ENCODE measurements at regions not wholly inside any gene's neighbourhood (a gene's known extent, or its start where the extent isn't known, plus 50 kb on each side); places are given as distances from the start of the nearest gene placed in this dataset.

DNA sequence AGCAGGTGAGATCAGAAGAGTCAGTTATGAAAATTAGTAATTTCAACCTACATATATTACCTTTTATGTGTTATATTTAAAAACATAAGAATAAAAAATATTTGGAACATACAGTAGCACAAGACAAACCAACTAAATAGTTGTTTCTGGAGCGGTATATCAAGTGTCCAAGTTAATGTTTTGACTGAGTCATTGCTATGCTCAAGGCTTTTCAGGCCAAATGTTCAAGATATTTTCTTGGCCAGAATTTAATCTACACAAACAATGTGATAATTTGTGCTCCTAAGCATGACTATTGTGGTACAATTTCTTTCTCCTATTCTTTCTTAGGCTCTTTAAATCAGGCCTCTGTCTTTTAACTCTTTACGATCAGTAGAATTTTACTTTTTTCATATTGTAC lies 412.4 kb downstream of the RAP2B start:
- Histone ChIP-seq H3K27ac (ENCODE audit: low read depth, low read length) (no peak overlapping the region), H3K27me3 (ENCODE audit: insufficient read depth, low read length) (no peaks in the 10 kb centered on the region), H3K9me2 (ENCODE audit: insufficient read depth) (no peaks in the 10 kb centered on the region), H3K4me1 (ENCODE audit: control insufficient read depth in 1 of 2, insufficient read depth in 2 of 2, low read length in 2 of 2) (no peaks in the 10 kb centered on the region), H4K20me1 (ENCODE audit: insufficient read depth) (no peaks in the 10 kb centered on the region), H3K9ac (ENCODE audit: low read length) (no peak overlapping the region), H3K79me2 (ENCODE audit: insufficient read depth, low read length) (no peaks in the 10 kb centered on the region), H3K4me3 (replicated peaks in 1 of 2; ENCODE audit: low read depth in 1 of 2, low read length in 2 of 2) (no peak overlapping the region), H3K9me3 (ENCODE audit: control insufficient read depth in 1 of 2, insufficient read depth in 1 of 2, low read depth in 1 of 2, low read length in 2 of 2) (no peaks in the 10 kb centered on the region), H3K4me2 (ENCODE audit: low read length) (no peak overlapping the region), H2AFZ (ENCODE audit: low read depth, low read length, poor library complexity, severe bottlenecking) (no peak overlapping the region), H3K36me3 (ENCODE audit: control insufficient read depth in 1 of 2, insufficient read depth in 2 of 2, low read length in 2 of 2) (no peaks in the 10 kb centered on the region)
- POLR2A ChIA-PET: no interaction called here
- CTCF ChIA-PET: no interaction called here
- DNase-seq (ENCODE audit: low read depth, low spot score): no peak
- TF ChIP-seq ZBTB33 (IDR thresholded peaks at IDR 0.05; ENCODE audit: extremely low read depth, insufficient replicate concordance, low read length) (no peak), FOSL1 (IDR thresholded peaks at IDR 0.05; ENCODE audit: low read depth) (no peak), TCF7L2 (IDR thresholded peaks at IDR 0.05; ENCODE audit: borderline replicate concordance, extremely low read depth, insufficient read depth, insufficient read length) (no peak), SP1 (IDR thresholded peaks at IDR 0.05; ENCODE audit: low read depth) (no peak), SRF (IDR thresholded peaks at IDR 0.05; ENCODE audit: low read depth) (no peak), POLR2A (IDR thresholded peaks at IDR 0.05; ENCODE audit: borderline replicate concordance, extremely low read depth, insufficient read depth, insufficient read length) (no peak)
- TF ChIP-seq, protein P1, sequence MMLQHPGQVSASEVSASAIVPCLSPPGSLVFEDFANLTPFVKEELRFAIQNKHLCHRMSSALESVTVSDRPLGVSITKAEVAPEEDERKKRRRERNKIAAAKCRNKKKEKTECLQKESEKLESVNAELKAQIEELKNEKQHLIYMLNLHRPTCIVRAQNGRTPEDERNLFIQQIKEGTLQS (IDR thresholded peaks at IDR 0.05): no peak
- no TSS peak for BruUV-seq (replicated peaks)
- intact Hi-C loops (cut with micrococcal nuclease): no loop called here
- RAD21 ChIA-PET (ENCODE audit: low non-redundant PET in 1 of 2, low total read pairs in 2 of 2, uncharacterized antibody in 2 of 2, unreplicated experiment in 2 of 2): no interaction called here
- no peak for ATAC-seq

DNA sequence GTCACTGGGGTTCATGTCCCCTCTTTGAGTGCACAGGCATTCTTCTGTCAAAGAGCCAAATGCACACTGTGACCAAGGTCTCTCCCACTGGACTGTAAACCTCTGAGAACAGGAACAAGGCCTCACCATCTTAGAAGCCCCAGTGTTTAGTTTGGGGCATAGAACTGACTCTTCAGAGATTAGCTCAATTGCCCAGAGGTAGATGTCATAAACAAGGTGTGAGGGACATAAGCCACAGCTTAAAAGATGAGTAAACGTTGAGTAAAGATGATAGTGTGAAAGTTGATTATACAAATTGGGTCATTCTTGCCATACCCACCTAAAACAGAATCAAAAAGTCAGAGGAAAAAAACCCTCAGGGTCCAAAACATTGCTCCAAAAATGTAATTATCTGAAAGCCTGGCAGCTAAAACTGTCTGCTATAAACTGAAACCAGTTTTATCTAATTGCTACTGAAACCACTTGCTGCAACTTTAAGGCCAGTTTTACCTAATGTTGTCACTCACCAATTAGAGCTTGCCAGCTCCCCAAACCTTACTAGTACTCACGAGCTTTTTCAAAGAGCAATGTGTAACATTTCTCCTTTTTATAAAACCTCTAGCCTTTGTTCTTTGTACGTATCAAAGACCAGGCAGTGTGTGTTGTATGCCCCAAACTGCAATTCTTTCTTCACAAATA lies 415.2 kb downstream of the RAP2B start:
- no peaks in the 10 kb centered on the region for H3K79me2 ChIP-seq (ENCODE audit: insufficient read depth, low read length)
- no peaks in the 10 kb centered on the region for H3K9me2 ChIP-seq (ENCODE audit: insufficient read depth)
- no peak overlapping the region for H3K4me2 ChIP-seq (ENCODE audit: low read length)
- no peak for ATAC-seq
- ChIA-PET POLR2A (no interaction called here), CTCF (interaction anchor here (1.1 kb wide), 1 partner anchor 18 kb away, joined by 3 read pairs; no protein-coding TSS in a partner anchor), RAD21 (ENCODE audit: low non-redundant PET in 1 of 2, low total read pairs in 2 of 2, uncharacterized antibody in 2 of 2, unreplicated experiment in 2 of 2) (no interaction called here)
- H3K27ac ChIP-seq (ENCODE audit: low read depth, low read length): no peak overlapping the region
- DNase-seq (ENCODE audit: low read depth, low spot score): no peak
- no peaks in the 10 kb centered on the region for H3K4me1 ChIP-seq (ENCODE audit: control insufficient read depth in 1 of 2, insufficient read depth in 2 of 2, low read length in 2 of 2)
- intact Hi-C loops (cut with micrococcal nuclease): no loop called here
- H3K27me3 ChIP-seq (ENCODE audit: insufficient read depth, low read length): no peaks in the 10 kb centered on the region
- no peak overlapping the region for H2AFZ ChIP-seq (ENCODE audit: low read depth, low read length, poor library complexity, severe bottlenecking)
- H3K36me3 ChIP-seq (ENCODE audit: control insufficient read depth in 1 of 2, insufficient read depth in 2 of 2, low read length in 2 of 2): no peaks in the 10 kb centered on the region
- no peaks in the 10 kb centered on the region for H4K20me1 ChIP-seq (ENCODE audit: insufficient read depth)
- no peak overlapping the region for H3K9ac ChIP-seq (ENCODE audit: low read length)
- H3K9me3 ChIP-seq (ENCODE audit: control insufficient read depth in 1 of 2, insufficient read depth in 1 of 2, low read depth in 1 of 2, low read length in 2 of 2): no peaks in the 10 kb centered on the region
- no peak overlapping the region for H3K4me3 ChIP-seq (replicated peaks in 1 of 2; ENCODE audit: low read depth in 1 of 2, low read length in 2 of 2)
- no TSS peak for BruUV-seq (replicated peaks)
- TF ChIP-seq ZNF274 (IDR thresholded peaks at IDR 0.05; ENCODE audit: low read depth, low read length) (no peak), POLR2A (IDR thresholded peaks at IDR 0.05; ENCODE audit: borderline replicate concordance, extremely low read depth, insufficient read depth, insufficient read length) (no peak), SRF (IDR thresholded peaks at IDR 0.05; ENCODE audit: low read depth) (no peak), JUND (IDR thresholded peaks at IDR 0.05) (no peak), EGR1 (IDR thresholded peaks at IDR 0.05; ENCODE audit: low read depth) (no peak), MAX (IDR thresholded peaks at IDR 0.05) (no peak), SP1 (IDR thresholded peaks at IDR 0.05; ENCODE audit: low read depth) (no peak), ELF1 (IDR thresholded peaks at IDR 0.05; ENCODE audit: borderline replicate concordance, low read depth) (no peak), RAD21 (IDR thresholded peaks at IDR 0.05; ENCODE audit: low read depth) (no peak)
- TF ChIP-seq, protein P1 (IDR thresholded peaks at IDR 0.05): no peak

Measured in HCT116 (cell line).